Stimulated activated naive CD8-positive, alpha-beta T cell treated with anti-CD3 and anti-CD28 coated beads, Interleukin-15, Interleukin-2, amounts not matched to agents 100 ng/mL and 50 ng/mL, for 24 hours (primary cell): ENCODE measurements at regions not wholly inside any gene's neighbourhood (a gene's known extent, or its start where the extent isn't known, plus 50 kb on each side); places are given as distances from the start of the nearest gene placed in this dataset.

ENCODE experiments used
- H3K27ac Mint-ChIP-seq: one replicate; pipeline ENCODE4 v1.8.0; 2021; ENCODE audit warnings: mild to moderate bottlenecking, mixed read lengths
- H3K27me3 Mint-ChIP-seq: one replicate; pipeline ENCODE4 v1.8.0; 2021; ENCODE audit warnings: mixed read lengths
- H3K36me3 Mint-ChIP-seq: one replicate; pipeline ENCODE4 v1.8.0; 2021; ENCODE audit warnings: low read depth, mixed read lengths
- H3K4me1 Mint-ChIP-seq: one replicate; pipeline ENCODE4 v1.8.0; 2021; ENCODE audit warnings: low read depth, mixed read lengths
- H3K4me3 Mint-ChIP-seq: one replicate; pipeline ENCODE4 v1.8.0; 2021; ENCODE audit warnings: mild to moderate bottlenecking, mixed read lengths
- H3K9me3 Mint-ChIP-seq: one replicate; pipeline ENCODE4 v1.8.0; 2021; ENCODE audit warnings: mixed read lengths

- Mint-ChIP-seq H3K27ac (no peak overlapping the region), H3K4me1 (no peaks in the 10 kb centered on the region), H3K36me3 (no peaks in the 10 kb centered on the region), H3K27me3 (peaks cover 9% of the 10 kb centered on the region), H3K4me3 (no peak overlapping the region), H3K9me3 (no peaks in the 10 kb centered on the region)
Observed at GRCh38 chr1:184326278-184326677, 60.6 kb upstream of the C1orf21 start.

- Mint-ChIP-seq H3K36me3 (no peaks in the 10 kb centered on the region), H3K27ac (no peak overlapping the region), H3K27me3 (peaks cover 14% of the 10 kb centered on the region), H3K9me3 (peaks cover 7% of the 10 kb centered on the region), H3K4me3 (no peak overlapping the region), H3K4me1 (no peaks in the 10 kb centered on the region)
Observed at GRCh38 chr1:184329245-184329953, 57.4 kb upstream of the C1orf21 start.

- H3K27ac Mint-ChIP-seq = no peak overlapping the region
- H3K4me3 Mint-ChIP-seq = no peak overlapping the region
- H3K27me3 Mint-ChIP-seq = peaks cover 14% of the 10 kb centered on the region
- no peaks in the 10 kb centered on the region for H3K36me3 Mint-ChIP-seq
- no peaks in the 10 kb centered on the region for H3K4me1 Mint-ChIP-seq
- peaks cover 7% of the 10 kb centered on the region for H3K9me3 Mint-ChIP-seq
Observed at GRCh38 chr1:184329962-184330868, 56.6 kb upstream of the C1orf21 start.

GRCh38 chr1:184330875-184331274, 56.0 kb upstream of the C1orf21 start:
- Mint-ChIP-seq H3K36me3 (no peaks in the 10 kb centered on the region), H3K4me1 (no peaks in the 10 kb centered on the region), H3K27me3 (peaks cover 14% of the 10 kb centered on the region), H3K27ac (no peak overlapping the region), H3K9me3 (peaks cover 7% of the 10 kb centered on the region), H3K4me3 (no peak overlapping the region)
